ENCODE measurements at regions not wholly inside any gene's neighbourhood (a gene's known extent, or its start where the extent isn't known, plus 50 kb on each side); places are given as distances from the start of the nearest gene placed in this dataset.

- TF ChIP-seq TARDBP (IDR thresholded peaks at IDR 0.05) (no peak), BHLHE40 (IDR thresholded peaks at IDR 0.05; ENCODE audit: borderline replicate concordance) (no peak), FOXK2 (IDR thresholded peaks at IDR 0.05) (no peak), ELF4 (IDR thresholded peaks at IDR 0.05) (no peak), HDGF (IDR thresholded peaks at IDR 0.05; ENCODE audit: borderline replicate concordance) (no peak), PKNOX1 (IDR thresholded peaks at IDR 0.05) (no peak), ZNF384 (IDR thresholded peaks at IDR 0.05) (no peak), FOXM1 (IDR thresholded peaks at IDR 0.05; ENCODE audit: borderline replicate concordance) (no peak), SP1 (IDR thresholded peaks at IDR 0.05) (no peak), LEF1 (IDR thresholded peaks at IDR 0.05; ENCODE audit: borderline replicate concordance) (no peak), SUZ12 (IDR thresholded peaks at IDR 0.05) (no peak), FOXA1 (IDR thresholded peaks at IDR 0.05) (no peak), L3MBTL2 (conservative IDR thresholded peaks at IDR 0.05) (no peak), NFRKB (IDR thresholded peaks at IDR 0.05) (no peak)
Observed at GRCh38 chr9:11374926-11375325, 762.1 kb upstream of the PTPRD start.
